Choroid plexus epithelial cell (primary cell): ENCODE measurements at regions not wholly inside any gene's neighbourhood (a gene's known extent, or its start where the extent isn't known, plus 50 kb on each side); places are given as distances from the start of the nearest gene placed in this dataset.

Experiments
- DNase-seq: peaks from one replicate; pipeline ENCODE4 v3.0.0-alpha.2; 2010; ENCODE audit warnings: low read depth
- H3K4me3 ChIP-seq: 2 replicates; pipeline ENCODE4 v1.5.1; 2011; ENCODE audit warnings: low read depth, mild to moderate bottlenecking, control low read depth, low read length, moderate library complexity
- TF ChIP-seq, protein P1 (sequence below): conservative IDR thresholded peaks from 2 replicates; pipeline ENCODE4 v1.5.1; 2011; ENCODE audit warnings: low read depth, mild to moderate bottlenecking, control low read depth, inconsistent platforms, low read length, moderate library complexity

DNA sequence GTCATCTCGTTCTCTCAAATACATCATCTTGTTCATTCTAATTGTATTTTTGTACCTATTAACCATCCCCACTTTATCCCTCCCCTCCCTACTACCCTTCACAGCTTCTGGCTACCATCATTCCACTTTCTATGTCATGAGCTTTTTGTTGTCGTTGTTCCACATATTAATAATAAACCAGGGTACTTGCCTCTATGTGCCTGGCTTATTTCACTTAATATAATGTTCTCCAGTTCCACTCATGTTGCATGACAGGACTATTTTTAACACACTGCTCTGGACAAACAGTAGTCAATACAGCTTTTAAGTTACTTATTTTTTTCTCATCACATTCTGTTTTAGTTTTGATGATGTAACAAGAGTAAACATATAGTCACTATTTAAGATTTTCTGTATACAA, 872.3 kb downstream of the SLITRK1 start:
- no peak for DNase-seq
- H3K4me3 ChIP-seq, result no peak overlapping the region
- TF ChIP-seq, protein P1, sequence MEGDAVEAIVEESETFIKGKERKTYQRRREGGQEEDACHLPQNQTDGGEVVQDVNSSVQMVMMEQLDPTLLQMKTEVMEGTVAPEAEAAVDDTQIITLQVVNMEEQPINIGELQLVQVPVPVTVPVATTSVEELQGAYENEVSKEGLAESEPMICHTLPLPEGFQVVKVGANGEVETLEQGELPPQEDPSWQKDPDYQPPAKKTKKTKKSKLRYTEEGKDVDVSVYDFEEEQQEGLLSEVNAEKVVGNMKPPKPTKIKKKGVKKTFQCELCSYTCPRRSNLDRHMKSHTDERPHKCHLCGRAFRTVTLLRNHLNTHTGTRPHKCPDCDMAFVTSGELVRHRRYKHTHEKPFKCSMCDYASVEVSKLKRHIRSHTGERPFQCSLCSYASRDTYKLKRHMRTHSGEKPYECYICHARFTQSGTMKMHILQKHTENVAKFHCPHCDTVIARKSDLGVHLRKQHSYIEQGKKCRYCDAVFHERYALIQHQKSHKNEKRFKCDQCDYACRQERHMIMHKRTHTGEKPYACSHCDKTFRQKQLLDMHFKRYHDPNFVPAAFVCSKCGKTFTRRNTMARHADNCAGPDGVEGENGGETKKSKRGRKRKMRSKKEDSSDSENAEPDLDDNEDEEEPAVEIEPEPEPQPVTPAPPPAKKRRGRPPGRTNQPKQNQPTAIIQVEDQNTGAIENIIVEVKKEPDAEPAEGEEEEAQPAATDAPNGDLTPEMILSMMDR, result no peak

DNA sequence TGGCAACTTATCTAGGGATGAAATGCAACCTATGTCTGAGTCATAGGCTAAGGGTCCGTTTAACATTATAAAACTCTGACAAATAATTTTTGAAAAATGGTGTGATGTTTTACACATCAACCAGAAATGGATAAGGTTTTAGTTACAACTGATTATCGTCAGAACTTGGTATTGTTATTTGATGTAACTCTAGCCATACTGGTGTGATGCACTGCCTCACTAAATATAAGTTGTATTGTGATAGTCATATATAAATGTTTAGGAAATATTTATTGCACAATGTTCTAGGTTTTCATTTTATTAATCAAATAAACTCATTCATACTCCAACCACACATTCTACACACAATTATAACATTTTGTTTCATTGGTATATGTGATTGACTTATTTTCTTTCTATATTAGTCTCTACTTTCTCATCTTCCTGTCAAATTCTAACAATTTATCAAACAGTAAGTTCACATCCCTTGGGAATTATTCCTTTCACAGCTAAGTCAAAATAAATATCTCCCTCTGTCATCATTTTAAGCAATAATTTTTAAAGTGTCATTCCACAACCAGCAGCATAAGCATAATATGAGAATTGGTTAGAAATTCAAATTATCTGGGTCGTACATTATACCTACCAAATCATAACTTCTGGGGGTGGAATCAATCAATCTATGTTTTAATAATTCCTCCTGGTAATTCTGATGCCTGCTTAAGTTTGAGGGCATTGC, 873.9 kb downstream of the SLITRK1 start:
- DNase-seq, result peak; percentile 31
- no peak overlapping the region for H3K4me3 ChIP-seq
- TF ChIP-seq, protein P1, result no peak

DNA sequence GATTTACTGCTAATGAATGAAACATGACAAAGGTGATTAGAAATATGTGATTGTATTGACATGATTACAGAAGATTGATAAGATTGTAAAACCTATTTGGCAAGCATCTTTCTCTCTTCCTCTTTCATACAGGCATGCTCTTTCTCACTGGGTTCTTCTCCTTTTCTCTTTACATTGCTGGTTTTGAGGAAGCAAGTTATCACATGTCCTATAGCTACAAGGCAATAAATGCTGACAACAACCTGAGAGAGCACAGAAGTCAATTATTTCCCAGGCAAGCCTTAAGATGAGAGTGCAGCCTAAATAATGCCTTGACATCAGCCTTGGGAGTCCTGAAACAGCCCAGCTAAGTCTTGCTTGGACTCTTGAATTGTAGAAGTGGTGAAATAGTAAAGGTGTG, 875.0 kb downstream of the SLITRK1 start:
- no peak overlapping the region for H3K4me3 ChIP-seq
- no peak for DNase-seq
- TF ChIP-seq, protein P1, result no peak

DNA sequence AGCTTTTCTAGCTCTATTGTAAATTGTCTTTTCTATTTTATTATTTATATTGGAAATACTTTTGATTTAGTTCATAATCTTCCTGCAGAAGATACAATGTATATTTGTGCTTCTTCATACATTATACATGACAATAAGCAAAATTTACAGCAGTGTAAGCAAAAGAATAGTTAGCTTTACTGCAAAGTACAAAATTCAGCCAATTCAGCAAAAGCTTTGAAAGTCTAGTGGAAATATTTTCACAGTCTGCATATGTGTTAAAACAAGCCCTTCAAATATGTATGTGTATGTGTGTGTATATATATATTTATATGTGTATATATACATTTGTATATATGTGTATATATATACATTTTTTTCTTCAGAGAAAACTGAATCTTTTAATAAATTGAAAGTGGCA, 879.1 kb downstream of the SLITRK1 start:
- no peak for DNase-seq
- H3K4me3 ChIP-seq, result no peak overlapping the region
- TF ChIP-seq, protein P1, result no peak

DNA sequence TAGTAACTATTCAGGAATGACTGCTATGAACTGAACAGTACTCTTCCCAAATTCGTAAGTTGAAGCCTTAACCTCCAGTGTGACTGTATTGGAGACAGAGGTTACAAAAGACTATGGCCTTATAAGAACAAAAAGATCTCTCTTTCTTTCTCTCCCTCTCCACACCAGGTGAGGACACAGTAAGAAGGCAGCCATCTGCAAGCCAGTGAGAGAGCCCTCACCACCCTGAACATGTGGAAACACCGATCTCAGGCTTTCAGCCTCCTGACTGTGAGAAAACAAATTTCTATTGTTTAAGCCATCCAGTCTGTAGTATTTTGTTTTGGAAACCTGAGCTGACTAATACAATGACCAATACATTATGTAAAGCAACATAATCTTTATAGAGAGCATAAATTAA, 888.9 kb downstream of the SLITRK1 start:
- H3K4me3 ChIP-seq, result no peak overlapping the region
- TF ChIP-seq, protein P1, result no peak
- no peak for DNase-seq

DNA sequence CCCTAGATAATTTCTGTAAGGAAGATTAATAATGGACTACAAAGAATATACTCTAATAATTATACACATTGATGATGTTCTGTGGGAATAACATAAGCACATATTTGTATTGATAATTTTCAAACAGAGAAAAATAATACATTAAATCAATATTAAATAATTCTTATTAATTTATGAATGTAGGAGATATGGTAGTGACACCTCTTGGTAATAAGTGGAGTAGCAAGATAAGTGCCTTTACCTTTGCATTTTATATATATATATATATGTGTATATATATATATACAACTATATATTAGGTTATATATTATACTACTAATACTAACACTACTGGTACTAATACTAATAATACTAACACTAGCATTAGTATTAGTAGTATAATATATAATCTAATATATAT, 905.8 kb downstream of the SLITRK1 start:
- H3K4me3 ChIP-seq, result no peak overlapping the region
- TF ChIP-seq, protein P1, result peak; percentile 46
- DNase-seq, result peak; percentile 30
